HG03558 (cell line): ENCODE measurements at regions not wholly inside any gene's neighbourhood (a gene's known extent, or its start where the extent isn't known, plus 50 kb on each side); places are given as distances from the start of the nearest gene placed in this dataset.
"Not testable (repeated sequence)": the region's sequence is repeated elsewhere in the genome, so short reads cannot be mapped to it uniquely, and the experiment has no call there.

ENCODE experiments used
- ATAC-seq: cut with Tn5 transposase; IDR thresholded peaks from one replicate; pipeline ENCODE4 v1.9.1; 2021; ENCODE audit warnings: moderate number of reproducible peaks; ENCODE audit not compliant: unreplicated experiment; ENCODE audit errors: extremely low read depth

- no peak for ATAC-seq
Observed at GRCh38 chr7:32694182-32694581, 197.4 kb downstream of the KBTBD2 start.

GRCh38 chr7:32691965-32692815 is 196.9 kb downstream of the AVL9 start:
- ATAC-seq = not testable (repeated sequence)

GRCh38 chr7:32688092-32688491 is 192.8 kb downstream of the AVL9 start:
- not testable (repeated sequence) for ATAC-seq

- ATAC-seq = no peak
Observed at GRCh38 chr7:32681174-32681518, 185.9 kb downstream of the AVL9 start.

- ATAC-seq = no peak
Observed at GRCh38 chr7:32680259-32681173, 185.2 kb downstream of the AVL9 start.

GRCh38 chr7:32679192-32679591 is 183.9 kb downstream of the AVL9 start:
- no peak for ATAC-seq

GRCh38 chr7:32677593-32677992 is 182.3 kb downstream of the AVL9 start:
- ATAC-seq = no peak

- no peak for ATAC-seq
Observed at GRCh38 chr7:32676249-32676941, 181.1 kb downstream of the AVL9 start.

- ATAC-seq = no peak
Observed at GRCh38 chr7:32673275-32673983, 178.1 kb downstream of the AVL9 start.

- no peak for ATAC-seq
Observed at GRCh38 chr7:32670110-32671025, 175.1 kb downstream of the AVL9 start.

GRCh38 chr7:32669173-32669870 is 174.0 kb downstream of the AVL9 start:
- not testable (repeated sequence) for ATAC-seq

GRCh38 chr7:32668387-32669097 is 173.3 kb downstream of the AVL9 start:
- not testable (repeated sequence) for ATAC-seq

GRCh38 chr7:32667586-32667985 is 172.3 kb downstream of the AVL9 start:
- ATAC-seq = not testable (repeated sequence)

- not testable (repeated sequence) for ATAC-seq
Observed at GRCh38 chr7:32663805-32664211, 168.5 kb downstream of the AVL9 start.

- ATAC-seq = not testable (repeated sequence)
Observed at GRCh38 chr7:32662509-32662908, 167.2 kb downstream of the AVL9 start.

- no peak for ATAC-seq
Observed at GRCh38 chr7:32661929-32662328, 166.6 kb downstream of the AVL9 start.

- ATAC-seq = no peak
Observed at GRCh38 chr7:32661501-32661900, 166.2 kb downstream of the AVL9 start.

- no peak for ATAC-seq
Observed at GRCh38 chr7:32660936-32661335, 165.6 kb downstream of the AVL9 start.
